ENCODE measurements at regions not wholly inside any gene's neighbourhood (a gene's known extent, or its start where the extent isn't known, plus 50 kb on each side); places are given as distances from the start of the nearest gene placed in this dataset.

DNA sequence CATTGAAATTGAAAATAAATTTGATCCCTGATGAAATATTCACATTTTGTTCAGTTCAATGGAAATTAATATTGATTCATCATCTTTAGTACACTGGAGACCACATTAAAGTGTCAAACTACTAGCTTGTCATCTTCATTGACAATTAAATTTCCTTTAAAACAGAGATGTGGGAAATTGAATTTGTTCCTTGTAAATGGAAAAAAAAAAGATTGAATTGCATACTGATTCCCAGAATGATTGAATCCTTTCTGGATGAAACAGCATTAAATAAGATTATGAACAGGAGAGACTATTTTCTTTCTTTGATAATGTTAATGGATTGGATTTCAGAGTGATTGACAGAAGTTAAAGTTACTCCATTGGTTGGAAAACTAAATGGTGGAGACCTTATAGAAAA is 241.3 kb upstream of the CNTNAP2 start:
- Mint-ChIP-seq H3K27me3 (no peaks in the 10 kb centered on the region), H3K4me1 (no peaks in the 10 kb centered on the region)

DNA sequence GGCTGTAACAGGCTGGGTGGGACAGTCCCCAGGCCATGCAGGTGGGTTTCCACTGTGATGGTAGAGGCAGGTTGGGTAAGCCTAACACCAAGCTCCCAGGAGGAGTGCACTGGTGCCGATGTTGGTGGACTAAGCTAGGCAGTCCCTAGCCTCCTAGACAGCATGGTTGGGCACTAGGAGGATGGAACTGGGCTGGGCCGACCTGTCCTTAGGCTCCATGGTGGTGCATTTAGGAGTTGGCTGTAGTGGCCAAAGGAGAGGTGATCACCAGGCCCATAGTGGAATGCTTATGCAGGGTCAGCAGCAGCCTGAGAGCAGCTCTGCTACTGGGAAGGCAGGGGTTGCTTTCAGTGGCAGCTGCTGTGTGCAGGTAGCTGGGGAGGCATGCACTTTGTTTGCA is 247.7 kb upstream of the CNTNAP2 start:
- DNase-seq, result no peak
- no peak overlapping the region for H3K4me3 Mint-ChIP-seq
- H3K27ac ChIP-seq (ENCODE audit: low read depth, low read length), result no peak overlapping the region
- H3K4me1 ChIP-seq (ENCODE audit: insufficient read depth, low read length), result no peaks in the 10 kb centered on the region
- no peaks in the 10 kb centered on the region for H3K9me3 ChIP-seq (ENCODE audit: low read length)
- H3K4me1 Mint-ChIP-seq, result no peaks in the 10 kb centered on the region
- H3K27me3 ChIP-seq (ENCODE audit: insufficient read depth, low read length, poor library complexity, severe bottlenecking), result no peaks in the 10 kb centered on the region
- H3K36me3 ChIP-seq (ENCODE audit: insufficient read depth, low read length), result no peaks in the 10 kb centered on the region
- H3K4me3 ChIP-seq (ENCODE audit: low read length), result no peak overlapping the region
- H3K27me3 Mint-ChIP-seq, result no peaks in the 10 kb centered on the region
- ChIA-PET CTCF (no interaction called here), POLR2A (no interaction called here)
- no peak overlapping the region for H3K27ac Mint-ChIP-seq
- peaks cover 12 to 54% (median 15%) of the 10 kb centered on the region in 5 donors for H3K9me3 Mint-ChIP-seq
- H3K36me3 Mint-ChIP-seq, result no peaks in the 10 kb centered on the region

More for the DNA sequence above, 241.3 kb upstream of the CNTNAP2 start:
- POLR2A ChIA-PET, result no interaction called here
- peaks cover 0 to 24% (median 5%) of the 10 kb centered on the region in 5 donors for H3K9me3 Mint-ChIP-seq
- no peaks in the 10 kb centered on the region for H3K36me3 ChIP-seq (ENCODE audit: insufficient read depth, low read length)
- H3K27ac Mint-ChIP-seq, result no peak overlapping the region
- no peak overlapping the region for H3K4me3 ChIP-seq (ENCODE audit: low read length)
- H3K27ac ChIP-seq (ENCODE audit: low read depth, low read length), result no peak overlapping the region
- CTCF ChIA-PET, result no interaction called here
- no peaks in the 10 kb centered on the region for H3K4me1 ChIP-seq (ENCODE audit: insufficient read depth, low read length)
- H3K27me3 ChIP-seq (ENCODE audit: insufficient read depth, low read length, poor library complexity, severe bottlenecking), result no peaks in the 10 kb centered on the region
- no peaks in the 10 kb centered on the region for H3K9me3 ChIP-seq (ENCODE audit: low read length)
- no peak overlapping the region for H3K4me3 Mint-ChIP-seq
- DNase-seq, result no peak
- H3K36me3 Mint-ChIP-seq, result no peaks in the 10 kb centered on the region

DNA sequence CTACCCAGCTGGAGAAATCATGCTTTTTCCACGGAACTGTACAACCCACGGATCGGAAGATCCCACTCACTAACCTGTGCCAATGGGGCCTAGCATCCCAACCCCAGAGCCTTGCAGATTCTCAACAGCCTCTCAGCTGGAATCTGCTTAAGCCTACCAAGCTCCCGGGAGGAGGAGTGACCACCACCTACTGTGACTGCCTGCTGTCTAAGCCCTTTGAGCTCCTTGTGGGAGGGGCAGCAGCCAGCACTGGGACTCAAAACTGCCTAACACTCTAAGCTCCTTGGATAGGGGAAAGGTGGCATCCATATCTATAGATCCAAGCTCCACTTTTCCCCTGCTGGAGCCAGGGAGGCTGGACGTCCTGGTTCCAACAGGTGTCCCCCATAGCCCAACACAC is 254.4 kb upstream of the CNTNAP2 start:
- Mint-ChIP-seq H3K27ac (no peak overlapping the region), H3K9me3 (peaks cover 7 to 41% (median 9%) of the 10 kb centered on the region in 5 donors), H3K4me1 (no peaks in the 10 kb centered on the region), H3K4me3 (no peak overlapping the region), H3K27me3 (no peaks in the 10 kb centered on the region), H3K36me3 (no peaks in the 10 kb centered on the region)
- H3K4me1 ChIP-seq (ENCODE audit: insufficient read depth, low read length), result no peaks in the 10 kb centered on the region
- CTCF ChIA-PET, result no interaction called here
- POLR2A ChIA-PET, result no interaction called here
- no peaks in the 10 kb centered on the region for H3K9me3 ChIP-seq (ENCODE audit: low read length)
- H3K27me3 ChIP-seq (ENCODE audit: insufficient read depth, low read length, poor library complexity, severe bottlenecking), result no peaks in the 10 kb centered on the region
- no peak for DNase-seq
- no peaks in the 10 kb centered on the region for H3K36me3 ChIP-seq (ENCODE audit: insufficient read depth, low read length)
- H3K4me3 ChIP-seq (ENCODE audit: low read length), result no peak overlapping the region
- H3K27ac ChIP-seq (ENCODE audit: low read depth, low read length), result no peak overlapping the region

DNA sequence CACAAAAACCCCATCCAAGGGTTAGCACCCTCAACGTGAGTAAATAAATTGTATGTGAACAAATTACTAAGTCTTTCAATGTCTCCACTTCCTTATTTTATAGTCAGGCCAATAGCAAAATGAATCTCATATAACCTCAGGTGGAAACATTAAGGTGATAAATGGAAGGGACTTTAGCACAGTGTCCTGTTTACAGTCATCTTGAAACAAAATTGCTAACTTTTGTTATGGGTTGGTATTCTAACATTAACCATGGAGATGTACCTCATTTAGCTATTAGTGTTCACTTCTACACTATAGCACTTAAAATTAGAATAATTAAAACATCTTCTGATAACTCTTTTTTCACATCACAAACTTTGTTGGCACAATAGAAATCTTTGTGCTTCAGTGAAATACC is 255.8 kb upstream of the CNTNAP2 start:
- Histone ChIP-seq H3K4me1 (ENCODE audit: insufficient read depth, low read length) (no peaks in the 10 kb centered on the region), H3K27me3 (ENCODE audit: insufficient read depth, low read length, poor library complexity, severe bottlenecking) (no peaks in the 10 kb centered on the region), H3K36me3 (ENCODE audit: insufficient read depth, low read length) (no peaks in the 10 kb centered on the region), H3K27ac (ENCODE audit: low read depth, low read length) (no peak overlapping the region), H3K4me3 (ENCODE audit: low read length) (no peak overlapping the region), H3K9me3 (ENCODE audit: low read length) (no peaks in the 10 kb centered on the region)
- no peak overlapping the region for H3K27ac Mint-ChIP-seq
- CTCF ChIA-PET, result no interaction called here
- DNase-seq, result no peak
- no peaks in the 10 kb centered on the region for H3K36me3 Mint-ChIP-seq
- H3K9me3 Mint-ChIP-seq, result peaks cover 4 to 29% (median 10%) of the 10 kb centered on the region in 5 donors
- H3K4me1 Mint-ChIP-seq, result no peaks in the 10 kb centered on the region
- no peaks in the 10 kb centered on the region for H3K27me3 Mint-ChIP-seq
- POLR2A ChIA-PET, result no interaction called here
- no peak overlapping the region for H3K4me3 Mint-ChIP-seq

DNA sequence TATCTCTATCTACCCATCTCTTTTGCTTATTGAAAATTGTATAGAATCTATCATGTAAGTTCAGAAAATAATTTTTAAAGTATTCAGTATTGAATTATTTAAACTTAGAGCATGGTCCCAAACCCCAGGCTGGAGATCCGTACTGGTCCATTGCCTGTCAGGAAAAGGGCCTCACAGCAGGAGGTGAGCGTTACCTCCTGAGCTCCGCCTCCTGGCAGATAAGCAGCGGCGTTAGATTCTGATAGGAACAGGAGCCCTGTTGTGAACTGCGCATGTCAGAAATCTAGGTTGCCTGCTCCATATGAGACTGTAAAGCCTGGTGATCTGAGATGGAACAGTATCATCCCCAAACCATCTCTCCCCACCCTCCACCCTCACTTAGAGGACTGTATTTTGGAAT is 266.0 kb upstream of the CNTNAP2 start:
- H3K27me3 Mint-ChIP-seq, result no peaks in the 10 kb centered on the region
- Histone ChIP-seq H3K27ac (ENCODE audit: low read depth, low read length) (no peak overlapping the region), H3K36me3 (ENCODE audit: insufficient read depth, low read length) (no peaks in the 10 kb centered on the region), H3K9me3 (ENCODE audit: low read length) (no peaks in the 10 kb centered on the region), H3K4me3 (ENCODE audit: low read length) (no peak overlapping the region), H3K27me3 (ENCODE audit: insufficient read depth, low read length, poor library complexity, severe bottlenecking) (no peaks in the 10 kb centered on the region), H3K4me1 (ENCODE audit: insufficient read depth, low read length) (no peaks in the 10 kb centered on the region)
- ChIA-PET POLR2A (no interaction called here), CTCF (no interaction called here)
- H3K36me3 Mint-ChIP-seq, result no peaks in the 10 kb centered on the region
- H3K4me3 Mint-ChIP-seq, result no peak overlapping the region
- no peak overlapping the region for H3K27ac Mint-ChIP-seq
- no peaks in the 10 kb centered on the region for H3K4me1 Mint-ChIP-seq
- H3K9me3 Mint-ChIP-seq, result peaks cover 0 to 21% (median 5%) of the 10 kb centered on the region in 5 donors
- DNase-seq, result no peak

DNA sequence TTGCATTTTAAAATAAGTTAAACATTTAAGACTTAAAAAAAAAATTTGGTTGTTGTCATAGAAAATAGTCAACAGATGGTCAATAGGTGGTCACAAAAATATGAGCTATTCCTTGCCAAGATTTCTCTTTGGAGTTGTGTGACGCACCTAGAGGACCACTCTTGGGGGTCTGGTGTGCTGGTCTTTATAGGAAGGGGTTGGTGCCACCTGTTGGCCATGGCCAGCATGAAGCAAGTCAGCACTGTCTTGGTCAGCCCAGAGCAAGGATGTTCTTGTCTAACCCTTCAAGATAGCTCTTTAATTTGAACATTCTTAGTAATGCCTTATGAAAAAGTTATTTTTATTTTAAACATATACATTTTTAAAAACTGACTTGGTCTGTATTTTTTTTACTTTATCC is 267.9 kb upstream of the CNTNAP2 start:
- H3K4me1 ChIP-seq (ENCODE audit: insufficient read depth, low read length), result no peaks in the 10 kb centered on the region
- Mint-ChIP-seq H3K27me3 (no peaks in the 10 kb centered on the region), H3K27ac (no peak overlapping the region), H3K36me3 (no peaks in the 10 kb centered on the region), H3K9me3 (peaks cover 0 to 16% (median 2%) of the 10 kb centered on the region in 5 donors), H3K4me3 (no peak overlapping the region), H3K4me1 (no peaks in the 10 kb centered on the region)
- H3K36me3 ChIP-seq (ENCODE audit: insufficient read depth, low read length), result no peaks in the 10 kb centered on the region
- ChIA-PET CTCF (no interaction called here), POLR2A (no interaction called here)
- no peak overlapping the region for H3K27ac ChIP-seq (ENCODE audit: low read depth, low read length)
- no peaks in the 10 kb centered on the region for H3K27me3 ChIP-seq (ENCODE audit: insufficient read depth, low read length, poor library complexity, severe bottlenecking)
- no peak overlapping the region for H3K4me3 ChIP-seq (ENCODE audit: low read length)
- no peak for DNase-seq
- H3K9me3 ChIP-seq (ENCODE audit: low read length), result no peaks in the 10 kb centered on the region

DNA sequence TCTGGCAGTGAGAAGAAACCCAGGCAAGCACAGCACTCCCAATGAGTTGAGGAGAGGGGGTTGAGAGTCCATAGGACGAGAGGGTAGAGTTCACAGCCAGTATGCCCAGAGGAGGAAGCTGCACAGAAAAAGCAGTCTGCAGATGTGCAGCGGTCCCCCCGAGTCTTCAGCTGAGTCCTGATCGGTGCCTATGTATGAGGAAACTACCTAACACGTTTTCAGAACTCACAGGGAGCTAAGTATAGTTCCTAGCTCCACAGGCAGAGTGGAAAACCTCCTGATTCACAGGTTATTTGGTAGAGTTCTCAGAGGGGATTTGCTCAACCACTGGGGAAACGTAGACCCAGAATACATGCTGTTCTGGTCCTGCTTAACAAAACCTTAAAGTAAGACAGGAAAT is 271.3 kb upstream of the CNTNAP2 start:
- CTCF ChIA-PET, result no interaction called here
- Histone ChIP-seq H3K4me1 (ENCODE audit: insufficient read depth, low read length) (no peaks in the 10 kb centered on the region), H3K4me3 (ENCODE audit: low read length) (no peak overlapping the region), H3K36me3 (ENCODE audit: insufficient read depth, low read length) (no peaks in the 10 kb centered on the region), H3K27me3 (ENCODE audit: insufficient read depth, low read length, poor library complexity, severe bottlenecking) (no peaks in the 10 kb centered on the region), H3K27ac (ENCODE audit: low read depth, low read length) (no peak overlapping the region), H3K9me3 (ENCODE audit: low read length) (no peaks in the 10 kb centered on the region)
- no peak overlapping the region for H3K4me3 Mint-ChIP-seq
- no peaks in the 10 kb centered on the region for H3K4me1 Mint-ChIP-seq
- no peak for DNase-seq
- H3K27me3 Mint-ChIP-seq, result no peaks in the 10 kb centered on the region
- H3K9me3 Mint-ChIP-seq, result peaks cover 4 to 10% (median 6%) of the 10 kb centered on the region in 5 donors
- no peak overlapping the region for H3K27ac Mint-ChIP-seq
- POLR2A ChIA-PET, result no interaction called here
- H3K36me3 Mint-ChIP-seq, result no peaks in the 10 kb centered on the region

DNA sequence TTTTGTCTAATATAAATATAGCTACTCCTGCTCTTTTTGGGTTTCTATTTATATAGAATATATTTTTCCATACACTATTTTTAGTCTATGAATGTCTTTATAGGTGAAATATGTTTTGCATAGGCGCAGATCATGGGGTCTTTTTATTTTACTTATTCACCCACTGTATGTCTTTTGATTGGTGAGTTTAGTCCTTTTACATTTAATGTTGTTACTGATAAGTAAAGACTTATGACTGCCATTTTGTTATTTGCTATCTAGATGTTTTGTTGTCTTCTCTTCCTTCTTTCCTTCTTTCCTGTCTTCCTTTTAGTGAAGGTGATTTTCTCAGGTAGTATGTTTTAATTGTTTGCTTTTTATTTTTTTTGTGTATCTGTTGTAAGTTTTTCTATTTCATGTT is 276.8 kb upstream of the CNTNAP2 start:
- ChIA-PET POLR2A (no interaction called here), CTCF (no interaction called here)
- H3K9me3 ChIP-seq (ENCODE audit: low read length), result no peaks in the 10 kb centered on the region
- H3K36me3 Mint-ChIP-seq, result peaks cover 0 to 1% (median 0%) of the 10 kb centered on the region in 3 donors
- no peaks in the 10 kb centered on the region for H3K4me1 ChIP-seq (ENCODE audit: insufficient read depth, low read length)
- H3K9me3 Mint-ChIP-seq, result peaks cover 2 to 21% (median 8%) of the 10 kb centered on the region in 5 donors
- no peaks in the 10 kb centered on the region for H3K4me1 Mint-ChIP-seq
- H3K27me3 ChIP-seq (ENCODE audit: insufficient read depth, low read length, poor library complexity, severe bottlenecking), result no peaks in the 10 kb centered on the region
- H3K36me3 ChIP-seq (ENCODE audit: insufficient read depth, low read length), result no peaks in the 10 kb centered on the region
- no peak overlapping the region for H3K27ac Mint-ChIP-seq
- H3K27ac ChIP-seq (ENCODE audit: low read depth, low read length), result no peak overlapping the region
- no peak overlapping the region for H3K4me3 Mint-ChIP-seq
- no peaks in the 10 kb centered on the region for H3K27me3 Mint-ChIP-seq
- DNase-seq, result no peak
- no peak overlapping the region for H3K4me3 ChIP-seq (ENCODE audit: low read length)

DNA sequence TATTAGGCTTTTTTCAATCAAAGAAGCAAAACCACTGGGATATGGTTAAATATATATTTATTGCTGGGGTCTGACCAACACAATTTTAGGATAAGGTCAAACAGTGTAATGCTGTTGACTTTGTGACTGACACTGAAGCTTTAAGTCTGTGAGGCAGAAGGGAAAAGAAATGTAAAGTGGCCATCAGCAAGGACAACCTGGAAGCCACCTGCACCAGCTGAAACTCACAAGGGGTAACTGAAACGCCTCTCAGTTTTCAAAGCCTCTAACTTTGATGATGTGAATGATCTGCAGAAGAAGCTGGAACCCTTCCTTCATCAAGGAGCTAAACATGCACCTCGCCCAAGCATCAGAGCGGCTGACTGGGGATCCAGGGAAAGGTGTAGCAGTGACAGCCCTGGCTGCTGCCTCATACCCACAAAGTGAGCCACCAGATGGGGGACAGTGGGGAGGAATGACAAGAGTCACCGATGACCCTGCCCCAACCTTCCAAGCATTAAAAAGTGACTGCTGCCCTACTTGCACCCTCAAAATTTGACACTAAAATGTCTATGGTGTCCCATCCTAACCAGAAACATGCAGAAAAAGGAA is 284.9 kb upstream of the CNTNAP2 start:
- POLR2A ChIA-PET, result no interaction called here
- no peak for DNase-seq
- CTCF ChIA-PET, result no interaction called here
- Histone ChIP-seq H3K27me3 (ENCODE audit: insufficient read depth, low read length, poor library complexity, severe bottlenecking) (no peaks in the 10 kb centered on the region), H3K9me3 (ENCODE audit: low read length) (no peaks in the 10 kb centered on the region), H3K36me3 (ENCODE audit: insufficient read depth, low read length) (no peaks in the 10 kb centered on the region), H3K4me3 (ENCODE audit: low read length) (no peak overlapping the region), H3K27ac (ENCODE audit: low read depth, low read length) (no peak overlapping the region), H3K4me1 (ENCODE audit: insufficient read depth, low read length) (no peaks in the 10 kb centered on the region)
- Mint-ChIP-seq H3K27ac (no peak overlapping the region), H3K36me3 (no peaks in the 10 kb centered on the region), H3K9me3 (peaks cover 0 to 36% (median 2%) of the 10 kb centered on the region in 5 donors), H3K27me3 (no peaks in the 10 kb centered on the region), H3K4me1 (no peaks in the 10 kb centered on the region), H3K4me3 (no peak overlapping the region)

Data from CD8-positive, alpha-beta memory T cell (primary cell).